ENCODE measurements at regions not wholly inside any gene's neighbourhood (a gene's known extent, or its start where the extent isn't known, plus 50 kb on each side); places are given as distances from the start of the nearest gene placed in this dataset.

- H3K27me3 ChIP-seq (replicated peaks; ENCODE audit: insufficient read depth): no peaks in the 10 kb centered on the region
- DNase-seq (ENCODE audit: low spot score) (no peak), ATAC-seq (ENCODE audit: insufficient number of reproducible peaks, low FRiP score, low read depth) (no peak)
- TF ChIP-seq CTCF (IDR thresholded peaks at IDR 0.05): no peak
- H3K4me1 ChIP-seq (ENCODE audit: control insufficient read depth in 1 of 2, low read depth in 2 of 2): no peaks in the 10 kb centered on the region
- H3K36me3 ChIP-seq: no peaks in the 10 kb centered on the region
- no peak overlapping the region for H3K4me3 ChIP-seq
- H3K9me3 ChIP-seq: no peaks in the 10 kb centered on the region
- no peak overlapping the region for H3K27ac ChIP-seq
Observed at GRCh38 chr14:25252793-25253192, 202.8 kb upstream of the STXBP6 start.

GRCh38 chr14:25250516-25250915 is 200.6 kb upstream of the STXBP6 start:
- Histone ChIP-seq H3K27me3 (replicated peaks; ENCODE audit: insufficient read depth) (no peaks in the 10 kb centered on the region), H3K36me3 (no peaks in the 10 kb centered on the region), H3K27ac (no peak overlapping the region), H3K9me3 (no peaks in the 10 kb centered on the region), H3K4me3 (no peak overlapping the region), H3K4me1 (ENCODE audit: control insufficient read depth in 1 of 2, low read depth in 2 of 2) (no peaks in the 10 kb centered on the region)
- no peak for TF ChIP-seq CTCF (IDR thresholded peaks at IDR 0.05)
- no peak for ATAC-seq (ENCODE audit: insufficient number of reproducible peaks, low FRiP score, low read depth)
- DNase-seq (ENCODE audit: low spot score): no peak

- TF ChIP-seq CTCF (IDR thresholded peaks at IDR 0.05): no peak
Observed at GRCh38 chr14:25247609-25248008, 197.7 kb upstream of the STXBP6 start.

GRCh38 chr14:25246751-25247150 is 196.8 kb upstream of the STXBP6 start:
- no peak for TF ChIP-seq CTCF (IDR thresholded peaks at IDR 0.05)
- H3K9me3 ChIP-seq: no peaks in the 10 kb centered on the region
- no peak overlapping the region for H3K27ac ChIP-seq
- no peak overlapping the region for H3K4me3 ChIP-seq
- no peaks in the 10 kb centered on the region for H3K4me1 ChIP-seq (ENCODE audit: control insufficient read depth in 1 of 2, low read depth in 2 of 2)
- ATAC-seq (ENCODE audit: insufficient number of reproducible peaks, low FRiP score, low read depth) (no peak), DNase-seq (ENCODE audit: low spot score) (no peak)
- no peaks in the 10 kb centered on the region for H3K27me3 ChIP-seq (replicated peaks; ENCODE audit: insufficient read depth)
- no peaks in the 10 kb centered on the region for H3K36me3 ChIP-seq

More at GRCh38 chr14:25247609-25248008, 197.7 kb upstream of the STXBP6 start:
- Histone ChIP-seq H3K27me3 (replicated peaks; ENCODE audit: insufficient read depth) (no peaks in the 10 kb centered on the region), H3K4me3 (no peak overlapping the region), H3K9me3 (no peaks in the 10 kb centered on the region), H3K27ac (no peak overlapping the region), H3K36me3 (no peaks in the 10 kb centered on the region), H3K4me1 (ENCODE audit: control insufficient read depth in 1 of 2, low read depth in 2 of 2) (no peaks in the 10 kb centered on the region)
- ATAC-seq (ENCODE audit: insufficient number of reproducible peaks, low FRiP score, low read depth) (no peak), DNase-seq (ENCODE audit: low spot score) (no peak)

GRCh38 chr14:25239170-25239569 is 189.2 kb upstream of the STXBP6 start:
- Histone ChIP-seq H3K4me1 (ENCODE audit: control insufficient read depth in 1 of 2, low read depth in 2 of 2) (no peaks in the 10 kb centered on the region), H3K27me3 (replicated peaks; ENCODE audit: insufficient read depth) (no peaks in the 10 kb centered on the region), H3K27ac (no peak overlapping the region), H3K36me3 (no peaks in the 10 kb centered on the region), H3K4me3 (no peak overlapping the region), H3K9me3 (no peaks in the 10 kb centered on the region)
- DNase-seq (ENCODE audit: low spot score): no peak
- ATAC-seq (ENCODE audit: insufficient number of reproducible peaks, low FRiP score, low read depth): no peak
- no peak for TF ChIP-seq CTCF (IDR thresholded peaks at IDR 0.05)

All from thoracic aorta (tissue), 2 donors.